ENCODE measurements at regions not wholly inside any gene's neighbourhood (a gene's known extent, or its start where the extent isn't known, plus 50 kb on each side); places are given as distances from the start of the nearest gene placed in this dataset.

GRCh38 chr12:90027889-90028634 lies 319.4 kb upstream of the ATP2B1 start:
- TF ChIP-seq, protein P1, sequence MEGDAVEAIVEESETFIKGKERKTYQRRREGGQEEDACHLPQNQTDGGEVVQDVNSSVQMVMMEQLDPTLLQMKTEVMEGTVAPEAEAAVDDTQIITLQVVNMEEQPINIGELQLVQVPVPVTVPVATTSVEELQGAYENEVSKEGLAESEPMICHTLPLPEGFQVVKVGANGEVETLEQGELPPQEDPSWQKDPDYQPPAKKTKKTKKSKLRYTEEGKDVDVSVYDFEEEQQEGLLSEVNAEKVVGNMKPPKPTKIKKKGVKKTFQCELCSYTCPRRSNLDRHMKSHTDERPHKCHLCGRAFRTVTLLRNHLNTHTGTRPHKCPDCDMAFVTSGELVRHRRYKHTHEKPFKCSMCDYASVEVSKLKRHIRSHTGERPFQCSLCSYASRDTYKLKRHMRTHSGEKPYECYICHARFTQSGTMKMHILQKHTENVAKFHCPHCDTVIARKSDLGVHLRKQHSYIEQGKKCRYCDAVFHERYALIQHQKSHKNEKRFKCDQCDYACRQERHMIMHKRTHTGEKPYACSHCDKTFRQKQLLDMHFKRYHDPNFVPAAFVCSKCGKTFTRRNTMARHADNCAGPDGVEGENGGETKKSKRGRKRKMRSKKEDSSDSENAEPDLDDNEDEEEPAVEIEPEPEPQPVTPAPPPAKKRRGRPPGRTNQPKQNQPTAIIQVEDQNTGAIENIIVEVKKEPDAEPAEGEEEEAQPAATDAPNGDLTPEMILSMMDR (IDR thresholded peaks at IDR 0.05), result no peak
- no peak for TF ChIP-seq POLR2A (IDR thresholded peaks at IDR 0.05)

All from thyroid gland (tissue), 4 donors.